SK-N-SH treated with all-trans-retinoic acid at 6 μM for 48 hours (cell line): ENCODE measurements at regions not wholly inside any gene's neighbourhood (a gene's known extent, or its start where the extent isn't known, plus 50 kb on each side); places are given as distances from the start of the nearest gene placed in this dataset.
A peak's percentile ranks its signal among the peaks of the same experiment; 100 is the strongest.

ENCODE experiments used
- ATAC-seq: fragments of 200-7000 bp; cut with Tn5 transposase; 3 replicates; pipeline ENCODE4 v1.9.1; 2020; ENCODE audit warnings: mild to moderate bottlenecking, moderate library complexity
- ARNTL ChIP-seq: fragments of 450-650 bp; formaldehyde crosslinking; IDR thresholded peaks from 2 replicates; pipeline ENCODE4 v1.5.0; 2020; ENCODE audit warnings: low read depth, mild to moderate bottlenecking, moderate library complexity, borderline replicate concordance
- BACH2 ChIP-seq: fragments of 250-450 bp; sonication (Bioruptor Pico); IDR thresholded peaks from 2 replicates; pipeline ENCODE4 v1.9.0; 2021; ENCODE audit warnings: mild to moderate bottlenecking, borderline replicate concordance
- CREB5 ChIP-seq: fragments of 250-450 bp; sonication (Bioruptor Pico); IDR thresholded peaks from 2 replicates; pipeline ENCODE4 v1.5.1; 2020; ENCODE audit warnings: low read depth, mild to moderate bottlenecking, moderate library complexity
- CSDC2 ChIP-seq: fragments of 250-450 bp; sonication (Bioruptor Pico); IDR thresholded peaks from 2 replicates; pipeline ENCODE4 v1.5.0; 2020; ENCODE audit warnings: mild to moderate bottlenecking, moderate library complexity
- CSRNP3 ChIP-seq: fragments of 250-450 bp; sonication (Bioruptor Pico); IDR thresholded peaks from 2 replicates; pipeline ENCODE4 v1.5.1; 2021; ENCODE audit warnings: mild to moderate bottlenecking, moderate library complexity
- ESRRG ChIP-seq: fragments of 250-450 bp; sonication (Bioruptor Pico); IDR thresholded peaks from 2 replicates; pipeline ENCODE4 v1.6.1; 2021; ENCODE audit warnings: mild to moderate bottlenecking
- GLIS3 ChIP-seq: fragments of 250-450 bp; sonication (Bioruptor Pico); IDR thresholded peaks from 2 replicates; pipeline ENCODE4 v1.5.0; 2020; ENCODE audit warnings: mild to moderate bottlenecking, moderate library complexity
- ISL1 ChIP-seq: fragments of 250-450 bp; sonication (Bioruptor Pico); IDR thresholded peaks from 2 replicates; pipeline ENCODE4 v2.1.2; 2022; ENCODE audit warnings: mild to moderate bottlenecking, moderate library complexity
- OSR1 ChIP-seq: fragments of 250-450 bp; sonication (Bioruptor Pico); IDR thresholded peaks from 2 replicates; pipeline ENCODE4 v1.8.0; 2022; ENCODE audit warnings: moderate library complexity, mild to moderate bottlenecking, inconsistent platforms
- PATZ1 ChIP-seq: fragments of 250-450 bp; sonication (Bioruptor Pico); IDR thresholded peaks from 2 replicates; pipeline ENCODE4 v1.8.0; 2020; ENCODE audit warnings: mild to moderate bottlenecking, moderate library complexity, borderline replicate concordance
- PPARA ChIP-seq: fragments of 250-450 bp; sonication (Bioruptor Pico); IDR thresholded peaks from 2 replicates; pipeline ENCODE4 v1.5.0; 2020; ENCODE audit warnings: mild to moderate bottlenecking, borderline replicate concordance
- RARB ChIP-seq: fragments of 250-450 bp; sonication (Bioruptor Pico); IDR thresholded peaks from 2 replicates; pipeline ENCODE4 v1.8.0; 2021; ENCODE audit warnings: mild to moderate bottlenecking, moderate library complexity
- SNAI2 ChIP-seq: fragments of 250-450 bp; sonication (Bioruptor Pico); IDR thresholded peaks from 2 replicates; pipeline ENCODE4 v1.5.0; 2020; ENCODE audit warnings: mild to moderate bottlenecking, moderate library complexity
- TCF4 ChIP-seq: fragments of 250-450 bp; sonication (Bioruptor Pico); IDR thresholded peaks from 2 replicates; pipeline ENCODE4 v1.8.0; 2021; ENCODE audit warnings: mild to moderate bottlenecking, moderate library complexity, borderline replicate concordance
- TOX ChIP-seq: fragments of 250-450 bp; sonication (Bioruptor Pico); IDR thresholded peaks from 2 replicates; pipeline ENCODE4 v1.8.0; 2021; ENCODE audit warnings: mild to moderate bottlenecking, moderate library complexity, borderline replicate concordance
- TSHZ2 ChIP-seq: fragments of 250-450 bp; sonication (Bioruptor Pico); IDR thresholded peaks from 2 replicates; pipeline ENCODE4 v1.5.0; 2020; ENCODE audit warnings: mild to moderate bottlenecking, moderate library complexity
- ZC3H10 ChIP-seq: fragments of 250-450 bp; sonication (Bioruptor Pico); IDR thresholded peaks from 2 replicates; pipeline ENCODE4 v1.5.1; 2021; ENCODE audit warnings: mild to moderate bottlenecking, moderate library complexity
- ZFP3 ChIP-seq: fragments of 250-450 bp; sonication (Bioruptor Pico); IDR thresholded peaks from 2 replicates; pipeline ENCODE4 v1.5.0; 2020; ENCODE audit warnings: mild to moderate bottlenecking, moderate library complexity
- ZFP30 ChIP-seq: fragments of 450-650 bp; formaldehyde crosslinking; IDR thresholded peaks from 2 replicates; pipeline ENCODE4 v1.5.0; 2022; ENCODE audit warnings: mild to moderate bottlenecking, moderate library complexity
- ZNF565 ChIP-seq: fragments of 450-650 bp; formaldehyde crosslinking; conservative IDR thresholded peaks from 2 replicates; pipeline ENCODE4 v1.5.0; 2020; ENCODE audit warnings: low read depth, mild to moderate bottlenecking, moderate library complexity
- ZNF8 ChIP-seq: fragments of 450-650 bp; formaldehyde crosslinking; IDR thresholded peaks from 2 replicates; pipeline ENCODE4 v1.5.0; 2020; ENCODE audit warnings: mild to moderate bottlenecking, moderate library complexity
- TF ChIP-seq, protein P1 (sequence below): fragments of 250-450 bp; sonication (Bioruptor Pico); IDR thresholded peaks from 2 replicates; pipeline ENCODE4 v1.8.0; 2021; ENCODE audit warnings: low read depth, mild to moderate bottlenecking, moderate library complexity, borderline replicate concordance

GRCh38 chr5:56649569-56649968, 165.8 kb upstream of the MAP3K1 start:
- ATAC-seq: peak; percentile 21; the same call in 1 of the 3 replicates
- TF ChIP-seq GLIS3 (CRISPR knock-in tag): no peak
- no peak for TF ChIP-seq OSR1 (CRISPR knock-in tag)
- no peak for TF ChIP-seq SNAI2
- TF ChIP-seq CSRNP3 (CRISPR knock-in tag): no peak
- TF ChIP-seq ZFP30: no peak
- TF ChIP-seq ESRRG (CRISPR knock-in tag): no peak
- no peak for TF ChIP-seq PPARA (CRISPR knock-in tag)
- no peak for TF ChIP-seq TSHZ2
- TF ChIP-seq ZNF8 (CRISPR knock-in tag): no peak
- no peak for TF ChIP-seq ZFP3 (CRISPR knock-in tag)
- TF ChIP-seq TCF4 (CRISPR knock-in tag): no peak
- TF ChIP-seq BACH2 (CRISPR knock-in tag): no peak
- TF ChIP-seq, protein P1, sequence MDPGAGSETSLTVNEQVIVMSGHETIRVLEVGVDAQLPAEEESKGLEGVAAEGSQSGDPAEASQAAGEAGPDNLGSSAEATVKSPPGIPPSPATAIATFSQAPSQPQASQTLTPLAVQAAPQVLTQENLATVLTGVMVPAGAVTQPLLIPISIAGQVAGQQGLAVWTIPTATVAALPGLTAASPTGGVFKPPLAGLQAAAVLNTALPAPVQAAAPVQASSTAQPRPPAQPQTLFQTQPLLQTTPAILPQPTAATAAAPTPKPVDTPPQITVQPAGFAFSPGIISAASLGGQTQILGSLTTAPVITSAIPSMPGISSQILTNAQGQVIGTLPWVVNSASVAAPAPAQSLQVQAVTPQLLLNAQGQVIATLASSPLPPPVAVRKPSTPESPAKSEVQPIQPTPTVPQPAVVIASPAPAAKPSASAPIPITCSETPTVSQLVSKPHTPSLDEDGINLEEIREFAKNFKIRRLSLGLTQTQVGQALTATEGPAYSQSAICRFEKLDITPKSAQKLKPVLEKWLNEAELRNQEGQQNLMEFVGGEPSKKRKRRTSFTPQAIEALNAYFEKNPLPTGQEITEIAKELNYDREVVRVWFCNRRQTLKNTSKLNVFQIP: no peak
- TF ChIP-seq RARB: no peak
- no peak for TF ChIP-seq ARNTL (CRISPR knock-in tag)
- no peak for TF ChIP-seq ZC3H10
- TF ChIP-seq PATZ1: no peak
- no peak for TF ChIP-seq CREB5
- no peak for TF ChIP-seq CSDC2 (CRISPR knock-in tag)
- TF ChIP-seq ISL1 (CRISPR knock-in tag): no peak

DNA sequence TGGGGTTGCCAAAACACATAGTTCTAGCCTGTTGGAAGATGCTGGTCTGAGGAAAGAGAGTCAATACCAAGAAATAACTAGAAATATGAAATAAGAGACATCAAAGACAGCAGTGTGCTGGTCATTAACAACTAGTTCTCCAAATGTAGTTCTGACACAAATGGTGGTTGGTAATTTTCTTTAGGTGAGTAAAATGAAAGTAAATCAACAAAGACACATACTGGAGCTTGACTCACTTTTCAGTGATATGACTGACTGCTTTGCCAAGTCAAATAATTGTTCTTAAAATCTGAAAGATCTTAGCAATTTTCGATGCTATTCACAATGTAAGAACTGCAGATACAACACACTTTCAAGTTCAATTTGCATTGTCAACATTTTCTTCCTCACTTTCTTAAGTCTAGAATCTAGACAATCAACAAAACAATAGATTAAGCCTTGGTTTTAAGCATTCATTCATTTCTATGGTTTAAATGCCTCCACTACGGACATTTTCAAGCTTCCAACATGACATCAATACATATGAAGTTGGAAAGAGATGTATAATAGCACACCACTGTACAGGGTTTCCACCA, 166.8 kb upstream of the MAP3K1 start:
- no peak for ATAC-seq
- no peak for TF ChIP-seq PPARA (CRISPR knock-in tag)
- TF ChIP-seq ZNF565 (CRISPR knock-in tag): no peak
- no peak for TF ChIP-seq TOX (CRISPR knock-in tag)
- no peak for TF ChIP-seq TSHZ2
- TF ChIP-seq OSR1 (CRISPR knock-in tag): no peak
- no peak for TF ChIP-seq RARB
- no peak for TF ChIP-seq ZFP3 (CRISPR knock-in tag)
- no peak for TF ChIP-seq ESRRG (CRISPR knock-in tag)
